Liver (tissue), 8 donors: ENCODE measurements at regions not wholly inside any gene's neighbourhood (a gene's known extent, or its start where the extent isn't known, plus 50 kb on each side); places are given as distances from the start of the nearest gene placed in this dataset.

Source experiments
- DNase-seq: peaks from one replicate; pipeline ENCODE4 v3.0.0-alpha.2; 2017; ENCODE audit warnings: low spot score
- H3K27ac ChIP-seq, 2 donors: one replicate each; pipeline ENCODE4 v1.7.0; 2013; ENCODE audit warnings: inconsistent platforms in 2 of 2, low read length in 2 of 2, control low read depth in 1 of 2, low read depth in 1 of 2, mild to moderate bottlenecking in 1 of 2
- H3K27me3 ChIP-seq, 4 donors: one replicate each; pipeline versions ENCODE4 v1.6.1 to v1.7.0; 2013; ENCODE audit warnings: low read length in 3 of 4, inconsistent platforms in 1 of 4, mild to moderate bottlenecking in 1 of 4, moderate library complexity in 1 of 4; ENCODE audit not compliant: control insufficient read depth in 4 of 4, insufficient read depth in 4 of 4
- H3K36me3 ChIP-seq, 4 donors: one replicate each; pipeline versions ENCODE4 v1.6.1 to v1.7.0; 2013; ENCODE audit warnings: low read length in 3 of 4, mild to moderate bottlenecking in 3 of 4, low read depth in 1 of 4, moderate library complexity in 1 of 4; ENCODE audit not compliant: control insufficient read depth in 4 of 4, insufficient read depth in 3 of 4
- H3K4me1 ChIP-seq, 4 donors: one replicate each; pipeline versions ENCODE4 v1.6.1 to v1.7.0; 2013; ENCODE audit warnings: low read length in 3 of 4, mild to moderate bottlenecking in 3 of 4, moderate library complexity in 1 of 4; ENCODE audit not compliant: control insufficient read depth in 4 of 4, insufficient read depth in 4 of 4
- H3K4me3 ChIP-seq, 3 donors: one replicate each; pipeline versions ENCODE4 v1.6.1 to v1.7.0; 2013; ENCODE audit warnings: low read length in 3 of 3, control low read depth in 1 of 3, low read depth in 1 of 3, mild to moderate bottlenecking in 1 of 3
- H3K9ac ChIP-seq, 2 donors: one replicate each; pipeline ENCODE4 v1.7.0; 2013; ENCODE audit warnings: low read length in 2 of 2, mild to moderate bottlenecking in 2 of 2, moderate library complexity in 2 of 2, control low read depth in 1 of 2, low read depth in 1 of 2
- H3K9me3 ChIP-seq, 4 donors: one replicate each; pipeline versions ENCODE4 v1.6.1 to v1.7.0; 2013; ENCODE audit warnings: low read length in 3 of 4; ENCODE audit not compliant: control insufficient read depth in 4 of 4
- EGR1 ChIP-seq, 2 donors: IDR thresholded peaks; 2 replicates each; pipeline ENCODE4 v1.6.1; 2016 to 2018; ENCODE audit warnings: antibody characterized with exemption in 2 of 2, low read depth in 2 of 2
- FOXA1 ChIP-seq: IDR thresholded peaks from 2 replicates; pipeline ENCODE4 v1.6.1; 2016; ENCODE audit warnings: antibody characterized with exemption
- FOXA2 ChIP-seq: IDR thresholded peaks from 2 replicates; pipeline ENCODE4 v1.6.1; 2016; ENCODE audit warnings: antibody characterized with exemption
- GABPA ChIP-seq, 2 donors: IDR thresholded peaks in 1 of 2; conservative IDR thresholded peaks in 1 of 2; 2 replicates each; pipeline ENCODE4 v1.6.1; 2016; ENCODE audit warnings: antibody characterized with exemption in 2 of 2, mild to moderate bottlenecking in 1 of 2, moderate library complexity in 1 of 2
- HNF4A ChIP-seq, 2 donors: conservative IDR thresholded peaks; 2 replicates each; pipeline ENCODE4 v1.6.1; 2016; ENCODE audit warnings: antibody characterized with exemption in 2 of 2, mild to moderate bottlenecking in 2 of 2
- HNF4G ChIP-seq: IDR thresholded peaks from 2 replicates; pipeline ENCODE4 v1.6.1; 2016; ENCODE audit warnings: antibody characterized with exemption
- JUND ChIP-seq, 2 donors: IDR thresholded peaks; 2 replicates each; pipeline ENCODE4 v1.6.1; 2016; ENCODE audit warnings: antibody characterized with exemption in 2 of 2
- NR2F2 ChIP-seq: IDR thresholded peaks from 2 replicates; pipeline ENCODE4 v1.6.1; 2016; ENCODE audit warnings: antibody characterized with exemption
- RAD21 ChIP-seq, 2 donors: IDR thresholded peaks; 2 replicates each; pipeline ENCODE4 v1.6.1; 2016; ENCODE audit warnings: antibody characterized with exemption in 2 of 2, mild to moderate bottlenecking in 2 of 2
- RXRA ChIP-seq, 2 donors: IDR thresholded peaks; 2 replicates each; pipeline ENCODE4 v1.6.1; 2017 to 2018; ENCODE audit warnings: antibody characterized with exemption in 2 of 2, mild to moderate bottlenecking in 1 of 2
- SP1 ChIP-seq: IDR thresholded peaks from 2 replicates; pipeline ENCODE4 v1.6.1; 2018; ENCODE audit warnings: antibody characterized with exemption, mild to moderate bottlenecking
- TAF1 ChIP-seq: conservative IDR thresholded peaks from 2 replicates; pipeline ENCODE4 v1.6.1; 2016; ENCODE audit warnings: antibody characterized with exemption, mild to moderate bottlenecking
- YY1 ChIP-seq: IDR thresholded peaks from 2 replicates; pipeline ENCODE4 v1.6.1; 2016; ENCODE audit warnings: antibody characterized with exemption, mild to moderate bottlenecking
- WGBS: extraction: QIAGEN DNeasy Blood & Tissue Kit; methylation state at CpG from one replicate; pipeline ENCODE4 v1.1.7; 2013; 5-methylcytosine and 5-hydroxymethylcytosine counted together
- TF ChIP-seq, protein P1 (sequence below): IDR thresholded peaks from 2 replicates; pipeline ENCODE4 v1.6.1; 2016; ENCODE audit warnings: antibody characterized with exemption
- TF ChIP-seq, protein P2 (sequence below): fragments of 150-350 bp; IDR thresholded peaks from 2 replicates; pipeline ENCODE4 v1.5.1; 2017; ENCODE audit warnings: improper control_type of control experiment, low read depth, low read length; ENCODE audit not compliant: missing input control
- TF ChIP-seq, protein P3 (sequence below): IDR thresholded peaks from 2 replicates; pipeline ENCODE4 v1.6.1; 2016; ENCODE audit warnings: antibody characterized with exemption
- TF ChIP-seq, protein P4 (sequence below): IDR thresholded peaks from 2 replicates; pipeline ENCODE4 v1.6.1; 2016; ENCODE audit warnings: antibody characterized with exemption, mild to moderate bottlenecking
- TF ChIP-seq, protein P5 (sequence below): IDR thresholded peaks from 2 replicates; pipeline ENCODE4 v1.6.1; 2016; ENCODE audit warnings: antibody characterized with exemption
- donor health status: healthy.
- donor health status: healthy.
- donor health status: healthy.
- donor health status: healthy.
- donor health status: healthy.

DNA sequence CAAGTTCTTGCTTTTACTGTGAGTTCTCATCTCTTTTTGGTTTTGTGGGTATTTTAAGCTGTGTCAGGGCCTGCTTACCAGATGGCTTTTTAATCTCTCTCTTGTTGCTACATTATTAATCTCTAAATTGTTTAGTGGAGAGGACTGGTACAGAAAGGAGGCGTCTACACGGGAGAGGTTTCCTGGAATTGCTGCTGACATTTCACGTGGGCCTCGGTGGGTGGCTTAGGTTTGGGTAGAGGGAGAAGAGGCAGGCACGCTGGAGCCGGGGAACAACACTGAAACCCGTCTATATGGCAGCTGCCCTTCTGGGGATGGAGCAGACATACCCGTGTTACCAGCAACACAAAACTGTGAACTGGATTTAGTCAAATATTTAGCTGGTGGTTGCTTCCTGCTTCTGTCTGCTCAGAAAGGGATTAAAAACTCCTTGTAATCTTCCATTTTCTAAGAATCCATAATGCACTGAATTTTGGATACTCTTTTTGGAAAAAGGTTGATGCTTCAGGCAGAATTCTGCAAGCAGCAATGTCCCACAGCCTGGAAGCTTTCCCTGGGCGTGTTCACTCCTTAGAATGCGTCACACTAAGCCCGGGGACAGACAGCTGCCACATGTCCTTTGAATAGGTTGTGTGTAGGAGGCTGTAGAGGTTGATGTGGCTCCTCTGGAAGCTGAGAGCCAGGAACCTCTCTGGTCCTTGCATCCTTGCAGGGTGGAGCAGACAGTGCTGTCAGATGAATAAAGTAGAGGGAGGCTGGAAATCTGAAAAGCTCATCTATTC, 199.8 kb upstream of the GATB start:
- no peak for DNase-seq
- Histone ChIP-seq H3K27me3 (peaks cover 0 to 3% (median 0%) of the 10 kb centered on the region in 4 donors), H3K4me1 (no peaks in the 10 kb centered on the region), H3K4me3 (no peak overlapping the region), H3K36me3 (no peaks in the 10 kb centered on the region), H3K9me3 (no peaks in the 10 kb centered on the region), H3K27ac (no peak overlapping the region), H3K9ac (no peak overlapping the region)
- TF ChIP-seq FOXA1 (no peak), SP1 (no peak), GABPA (IDR thresholded peaks at IDR 0.05 in 1 of 2, conservative IDR thresholded peaks at IDR 0.05 in 1 of 2) (no peak), RXRA (IDR thresholded peaks at IDR 0.05) (no peak), EGR1 (IDR thresholded peaks at IDR 0.05; ENCODE audit: low read depth in 2 of 2) (no peak), FOXA2 (no peak), RAD21 (IDR thresholded peaks at IDR 0.05) (no peak), HNF4G (no peak), NR2F2 (no peak), YY1 (no peak), JUND (IDR thresholded peaks at IDR 0.05) (no peak), TAF1 (no peak), HNF4A (conservative IDR thresholded peaks at IDR 0.05) (no peak)
- TF ChIP-seq, protein P1, sequence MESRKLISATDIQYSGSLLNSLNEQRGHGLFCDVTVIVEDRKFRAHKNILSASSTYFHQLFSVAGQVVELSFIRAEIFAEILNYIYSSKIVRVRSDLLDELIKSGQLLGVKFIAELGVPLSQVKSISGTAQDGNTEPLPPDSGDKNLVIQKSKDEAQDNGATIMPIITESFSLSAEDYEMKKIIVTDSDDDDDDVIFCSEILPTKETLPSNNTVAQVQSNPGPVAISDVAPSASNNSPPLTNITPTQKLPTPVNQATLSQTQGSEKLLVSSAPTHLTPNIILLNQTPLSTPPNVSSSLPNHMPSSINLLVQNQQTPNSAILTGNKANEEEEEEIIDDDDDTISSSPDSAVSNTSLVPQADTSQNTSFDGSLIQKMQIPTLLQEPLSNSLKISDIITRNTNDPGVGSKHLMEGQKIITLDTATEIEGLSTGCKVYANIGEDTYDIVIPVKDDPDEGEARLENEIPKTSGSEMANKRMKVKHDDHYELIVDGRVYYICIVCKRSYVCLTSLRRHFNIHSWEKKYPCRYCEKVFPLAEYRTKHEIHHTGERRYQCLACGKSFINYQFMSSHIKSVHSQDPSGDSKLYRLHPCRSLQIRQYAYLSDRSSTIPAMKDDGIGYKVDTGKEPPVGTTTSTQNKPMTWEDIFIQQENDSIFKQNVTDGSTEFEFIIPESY, result no peak
- TF ChIP-seq, protein P2, sequence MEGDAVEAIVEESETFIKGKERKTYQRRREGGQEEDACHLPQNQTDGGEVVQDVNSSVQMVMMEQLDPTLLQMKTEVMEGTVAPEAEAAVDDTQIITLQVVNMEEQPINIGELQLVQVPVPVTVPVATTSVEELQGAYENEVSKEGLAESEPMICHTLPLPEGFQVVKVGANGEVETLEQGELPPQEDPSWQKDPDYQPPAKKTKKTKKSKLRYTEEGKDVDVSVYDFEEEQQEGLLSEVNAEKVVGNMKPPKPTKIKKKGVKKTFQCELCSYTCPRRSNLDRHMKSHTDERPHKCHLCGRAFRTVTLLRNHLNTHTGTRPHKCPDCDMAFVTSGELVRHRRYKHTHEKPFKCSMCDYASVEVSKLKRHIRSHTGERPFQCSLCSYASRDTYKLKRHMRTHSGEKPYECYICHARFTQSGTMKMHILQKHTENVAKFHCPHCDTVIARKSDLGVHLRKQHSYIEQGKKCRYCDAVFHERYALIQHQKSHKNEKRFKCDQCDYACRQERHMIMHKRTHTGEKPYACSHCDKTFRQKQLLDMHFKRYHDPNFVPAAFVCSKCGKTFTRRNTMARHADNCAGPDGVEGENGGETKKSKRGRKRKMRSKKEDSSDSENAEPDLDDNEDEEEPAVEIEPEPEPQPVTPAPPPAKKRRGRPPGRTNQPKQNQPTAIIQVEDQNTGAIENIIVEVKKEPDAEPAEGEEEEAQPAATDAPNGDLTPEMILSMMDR, result no peak
- TF ChIP-seq, protein P3, sequence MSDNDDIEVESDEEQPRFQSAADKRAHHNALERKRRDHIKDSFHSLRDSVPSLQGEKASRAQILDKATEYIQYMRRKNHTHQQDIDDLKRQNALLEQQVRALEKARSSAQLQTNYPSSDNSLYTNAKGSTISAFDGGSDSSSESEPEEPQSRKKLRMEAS, result no peak
- TF ChIP-seq, protein P4, sequence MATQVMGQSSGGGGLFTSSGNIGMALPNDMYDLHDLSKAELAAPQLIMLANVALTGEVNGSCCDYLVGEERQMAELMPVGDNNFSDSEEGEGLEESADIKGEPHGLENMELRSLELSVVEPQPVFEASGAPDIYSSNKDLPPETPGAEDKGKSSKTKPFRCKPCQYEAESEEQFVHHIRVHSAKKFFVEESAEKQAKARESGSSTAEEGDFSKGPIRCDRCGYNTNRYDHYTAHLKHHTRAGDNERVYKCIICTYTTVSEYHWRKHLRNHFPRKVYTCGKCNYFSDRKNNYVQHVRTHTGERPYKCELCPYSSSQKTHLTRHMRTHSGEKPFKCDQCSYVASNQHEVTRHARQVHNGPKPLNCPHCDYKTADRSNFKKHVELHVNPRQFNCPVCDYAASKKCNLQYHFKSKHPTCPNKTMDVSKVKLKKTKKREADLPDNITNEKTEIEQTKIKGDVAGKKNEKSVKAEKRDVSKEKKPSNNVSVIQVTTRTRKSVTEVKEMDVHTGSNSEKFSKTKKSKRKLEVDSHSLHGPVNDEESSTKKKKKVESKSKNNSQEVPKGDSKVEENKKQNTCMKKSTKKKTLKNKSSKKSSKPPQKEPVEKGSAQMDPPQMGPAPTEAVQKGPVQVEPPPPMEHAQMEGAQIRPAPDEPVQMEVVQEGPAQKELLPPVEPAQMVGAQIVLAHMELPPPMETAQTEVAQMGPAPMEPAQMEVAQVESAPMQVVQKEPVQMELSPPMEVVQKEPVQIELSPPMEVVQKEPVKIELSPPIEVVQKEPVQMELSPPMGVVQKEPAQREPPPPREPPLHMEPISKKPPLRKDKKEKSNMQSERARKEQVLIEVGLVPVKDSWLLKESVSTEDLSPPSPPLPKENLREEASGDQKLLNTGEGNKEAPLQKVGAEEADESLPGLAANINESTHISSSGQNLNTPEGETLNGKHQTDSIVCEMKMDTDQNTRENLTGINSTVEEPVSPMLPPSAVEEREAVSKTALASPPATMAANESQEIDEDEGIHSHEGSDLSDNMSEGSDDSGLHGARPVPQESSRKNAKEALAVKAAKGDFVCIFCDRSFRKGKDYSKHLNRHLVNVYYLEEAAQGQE, result no peak
- TF ChIP-seq, protein P5, sequence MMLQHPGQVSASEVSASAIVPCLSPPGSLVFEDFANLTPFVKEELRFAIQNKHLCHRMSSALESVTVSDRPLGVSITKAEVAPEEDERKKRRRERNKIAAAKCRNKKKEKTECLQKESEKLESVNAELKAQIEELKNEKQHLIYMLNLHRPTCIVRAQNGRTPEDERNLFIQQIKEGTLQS, result no peak
- 69% methylated on average over 11 of the region's 11 CpGs for WGBS
